PC-3 (cell line): ENCODE measurements at regions not wholly inside any gene's neighbourhood (a gene's known extent, or its start where the extent isn't known, plus 50 kb on each side); places are given as distances from the start of the nearest gene placed in this dataset.

Experiments used
- ATAC-seq: fragments of 200-7000 bp; cut with Tn5 transposase; 2 replicates; pipeline ENCODE4 v1.9.1; 2020; ENCODE audit warnings: mild to moderate bottlenecking, moderate library complexity
- BruUV-seq: library from RNA; stranded (reverse); fragments of 400-500 nt; replicated peaks from 2 replicates; lab custom pipeline; 2021; lab: Mats Ljungman, UMichigan
- CTCF ChIA-PET: fragments of 300-600 bp; sonication (Branson Sonifier 250); formaldehyde crosslinking; loops from one replicate; lab custom pipeline; 2022; ENCODE audit warnings: antibody characterized with exemption; lab: Charles Lee
- POLR2A ChIA-PET: fragments of 300-600 bp; sonication (Branson Sonifier 250); formaldehyde crosslinking; loops from one replicate; lab custom pipeline; 2022; ENCODE audit warnings: antibody characterized with exemption; ENCODE audit not compliant: unreplicated experiment; lab: Charles Lee
- DNase-seq: peaks from one replicate; pipeline ENCODE4 v3.0.0-alpha.2; 2015
- H2AFZ ChIP-seq: fragments of 300-600 bp; sonication (generic); 2 replicates; pipeline ENCODE4 v1.6.0; 2016; ENCODE audit warnings: antibody characterized with exemption, low read length
- H3F3A ChIP-seq: fragments of 300-600 bp; sonication (generic); one replicate; pipeline ENCODE4 v1.6.0; 2017; ENCODE audit warnings: antibody characterized with exemption, low read length, control low read depth, mild to moderate bottlenecking; ENCODE audit not compliant: unreplicated experiment
- H3K27ac ChIP-seq: fragments of 300-600 bp; sonication (generic); 2 replicates; pipeline ENCODE4 v1.5.1; 2016; ENCODE audit warnings: mild to moderate bottlenecking, low read length
- H3K27me3 ChIP-seq: fragments of 300-600 bp; sonication (generic); 2 replicates; pipeline ENCODE4 v1.6.1; 2016; ENCODE audit warnings: low read length, mixed read lengths
- H3K36me3 ChIP-seq: fragments of 300-600 bp; sonication (generic); 2 replicates; pipeline ENCODE4 v1.6.1; 2016; ENCODE audit warnings: low read depth, mixed run types, low read length, mixed read lengths
- H3K4me1 ChIP-seq: fragments of 300-600 bp; sonication (generic); 2 replicates; pipeline ENCODE4 v1.5.1; 2016; ENCODE audit warnings: low read length; ENCODE audit not compliant: insufficient read depth
- H3K4me2 ChIP-seq: fragments of 300-600 bp; sonication (generic); 2 replicates; pipeline ENCODE4 v1.6.0; 2016; ENCODE audit warnings: low read length
- H3K4me3 ChIP-seq: fragments of 300-600 bp; sonication (generic); 2 replicates; pipeline ENCODE4 v1.5.1; 2016; ENCODE audit warnings: mild to moderate bottlenecking, low read length, mixed read lengths
- H3K79me2 ChIP-seq: fragments of 300-600 bp; sonication (generic); 2 replicates; pipeline ENCODE4 v1.6.1; 2017; ENCODE audit warnings: low read length, mixed read lengths
- H3K9ac ChIP-seq: fragments of 300-600 bp; sonication (generic); 2 replicates; pipeline ENCODE4 v1.6.0; 2016; ENCODE audit warnings: mild to moderate bottlenecking, low read length
- H3K9me2 ChIP-seq: fragments of 300-600 bp; sonication (generic); replicated peaks from 2 replicates; pipeline ENCODE4 v1.6.1; 2016; ENCODE audit warnings: mixed run types, low read length, mixed read lengths
- H3K9me3 ChIP-seq: fragments of 300-600 bp; sonication (generic); 2 replicates; pipeline ENCODE4 v1.6.1; 2016; ENCODE audit warnings: low read length, mixed read lengths
- H4K20me1 ChIP-seq: fragments of 300-600 bp; sonication (generic); 2 replicates; pipeline ENCODE4 v1.6.1; 2016; ENCODE audit warnings: low read length, mixed read lengths
- EZH2 ChIP-seq: fragments of 300-600 bp; sonication (generic); IDR thresholded peaks from one replicate; pipeline ENCODE4 v1.6.1; 2017; ENCODE audit warnings: antibody characterized with exemption, mild to moderate bottlenecking, low read length; ENCODE audit not compliant: unreplicated experiment
- EZH2phosphoT487 ChIP-seq: fragments of 300-600 bp; sonication (generic); IDR thresholded peaks from 2 replicates; pipeline ENCODE4 v1.6.1; 2018; ENCODE audit warnings: mild to moderate bottlenecking, antibody characterized with exemption, low read length, borderline replicate concordance
- intact Hi-C: fragments of 100-400 bp; cut with micrococcal nuclease; formaldehyde crosslinking; loops from 2 replicates; pipeline ENCODE4 v1.9.0; 2023
- TF ChIP-seq, protein P1 (sequence below): fragments of 300-600 bp; sonication (generic); conservative IDR thresholded peaks from 2 replicates; pipeline ENCODE4 v1.5.1; 2017; ENCODE audit warnings: antibody characterized with exemption, low read depth, mild to moderate bottlenecking, low read length

DNA sequence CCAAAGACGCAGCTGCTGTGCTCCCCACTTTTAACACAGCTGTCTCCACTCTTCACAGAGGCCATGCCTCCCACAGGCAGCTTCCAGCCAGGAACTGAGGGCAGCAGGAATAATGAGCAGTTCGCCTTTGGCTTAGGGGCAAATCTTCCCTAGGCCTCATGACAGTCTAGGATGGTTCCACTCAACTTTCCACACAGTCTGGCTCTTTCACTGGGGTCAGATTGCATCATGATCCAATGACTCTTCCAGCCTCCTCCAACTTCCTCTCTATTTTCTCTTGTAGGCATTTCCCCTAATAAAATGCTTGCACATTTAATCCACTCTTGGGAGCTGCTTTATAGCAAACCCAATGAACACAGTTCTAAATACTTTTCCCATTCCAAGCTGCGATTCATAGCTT, 271.6 kb upstream of the ATP2B1 start:
- peak; percentile 52 for DNase-seq

GRCh38 chr12:89977405-89978085, 268.9 kb upstream of the ATP2B1 start:
- H3K4me2 ChIP-seq: no peak overlapping the region
- intact Hi-C loops: no loop called here

More for the DNA sequence above, 271.6 kb upstream of the ATP2B1 start:
- Histone ChIP-seq H4K20me1 (no peaks in the 10 kb centered on the region), H3K4me3 (no peak overlapping the region), H2AFZ (no peak overlapping the region), H3K9ac (no peak overlapping the region), H3K79me2 (no peaks in the 10 kb centered on the region), H3K36me3 (no peaks in the 10 kb centered on the region), H3K9me3 (no peaks in the 10 kb centered on the region), H3K27me3 (no peaks in the 10 kb centered on the region), H3K4me2 (no peak overlapping the region), H3K9me2 (no peaks in the 10 kb centered on the region), H3K27ac (peak overlapping the region; percentile 43), H3K4me1 (peaks cover 16% of the 10 kb centered on the region), H3F3A (no peaks in the 10 kb centered on the region)
- intact Hi-C loops: no loop called here
- TF ChIP-seq, protein P1, sequence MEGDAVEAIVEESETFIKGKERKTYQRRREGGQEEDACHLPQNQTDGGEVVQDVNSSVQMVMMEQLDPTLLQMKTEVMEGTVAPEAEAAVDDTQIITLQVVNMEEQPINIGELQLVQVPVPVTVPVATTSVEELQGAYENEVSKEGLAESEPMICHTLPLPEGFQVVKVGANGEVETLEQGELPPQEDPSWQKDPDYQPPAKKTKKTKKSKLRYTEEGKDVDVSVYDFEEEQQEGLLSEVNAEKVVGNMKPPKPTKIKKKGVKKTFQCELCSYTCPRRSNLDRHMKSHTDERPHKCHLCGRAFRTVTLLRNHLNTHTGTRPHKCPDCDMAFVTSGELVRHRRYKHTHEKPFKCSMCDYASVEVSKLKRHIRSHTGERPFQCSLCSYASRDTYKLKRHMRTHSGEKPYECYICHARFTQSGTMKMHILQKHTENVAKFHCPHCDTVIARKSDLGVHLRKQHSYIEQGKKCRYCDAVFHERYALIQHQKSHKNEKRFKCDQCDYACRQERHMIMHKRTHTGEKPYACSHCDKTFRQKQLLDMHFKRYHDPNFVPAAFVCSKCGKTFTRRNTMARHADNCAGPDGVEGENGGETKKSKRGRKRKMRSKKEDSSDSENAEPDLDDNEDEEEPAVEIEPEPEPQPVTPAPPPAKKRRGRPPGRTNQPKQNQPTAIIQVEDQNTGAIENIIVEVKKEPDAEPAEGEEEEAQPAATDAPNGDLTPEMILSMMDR: no peak
- no peak for TF ChIP-seq EZH2phosphoT487
- no peak for TF ChIP-seq EZH2
- ChIA-PET POLR2A (interaction anchor here (0.5 kb wide), 1 partner anchor 10 kb away, joined by 4 read pairs; no protein-coding TSS in a partner anchor), CTCF (no interaction called here)
- BruUV-seq: no TSS peak
- ATAC-seq: peak; percentile 79

More at GRCh38 chr12:89977405-89978085, 268.9 kb upstream of the ATP2B1 start:
- Histone ChIP-seq H3K27ac (no peak overlapping the region), H3K9me3 (no peaks in the 10 kb centered on the region), H3F3A (no peaks in the 10 kb centered on the region), H3K36me3 (no peaks in the 10 kb centered on the region), H2AFZ (no peak overlapping the region), H3K4me1 (peaks cover 16% of the 10 kb centered on the region), H3K79me2 (no peaks in the 10 kb centered on the region), H3K4me3 (no peak overlapping the region), H3K9ac (no peak overlapping the region), H4K20me1 (no peaks in the 10 kb centered on the region), H3K27me3 (no peaks in the 10 kb centered on the region), H3K9me2 (no peaks in the 10 kb centered on the region)
- ChIA-PET POLR2A (interaction anchor here (0.6 kb wide), 1 partner anchor 123 kb away, joined by 4 read pairs; no protein-coding TSS in a partner anchor), CTCF (no interaction called here)
- TF ChIP-seq EZH2: no peak
- TF ChIP-seq, protein P1: no peak
- TF ChIP-seq EZH2phosphoT487: no peak
- ATAC-seq (peak; percentile 20; the same call in 1 of the 2 replicates), DNase-seq (peak; percentile 48)
- no TSS peak for BruUV-seq
